ENCODE measurements at regions not wholly inside any gene's neighbourhood (a gene's known extent, or its start where the extent isn't known, plus 50 kb on each side); places are given as distances from the start of the nearest gene placed in this dataset.

GRCh38 chr10:128278362-128278761 is 152.1 kb upstream of the MKI67 start:
- H3K4me3 ChIP-seq (ENCODE audit: low read depth, low read length): no peak overlapping the region
- no peak for TF ChIP-seq CTCF (conservative IDR thresholded peaks at IDR 0.05; ENCODE audit: low read depth, low read length)
- no peak for DNase-seq (ENCODE audit: low read depth)

GRCh38 chr10:128280271-128280670 is 154.0 kb upstream of the MKI67 start:
- DNase-seq (ENCODE audit: low read depth): no peak
- H3K4me3 ChIP-seq (ENCODE audit: low read depth, low read length): no peak overlapping the region
- TF ChIP-seq CTCF (conservative IDR thresholded peaks at IDR 0.05; ENCODE audit: low read depth, low read length): no peak

- no peak overlapping the region for H3K4me3 ChIP-seq (ENCODE audit: low read depth, low read length)
- DNase-seq (ENCODE audit: low read depth): no peak
- no peak for TF ChIP-seq CTCF (conservative IDR thresholded peaks at IDR 0.05; ENCODE audit: low read depth, low read length)
Measured at GRCh38 chr10:128281343-128281742, 155.1 kb upstream of the MKI67 start.

- DNase-seq (ENCODE audit: low read depth): no peak
- no peak overlapping the region for H3K4me3 ChIP-seq (ENCODE audit: low read depth, low read length)
- no peak for TF ChIP-seq CTCF (conservative IDR thresholded peaks at IDR 0.05; ENCODE audit: low read depth, low read length)
Measured at GRCh38 chr10:128281861-128282260, 155.6 kb upstream of the MKI67 start.

- TF ChIP-seq CTCF (conservative IDR thresholded peaks at IDR 0.05; ENCODE audit: low read depth, low read length): no peak
Measured at GRCh38 chr10:128286141-128286761, 160.0 kb upstream of the MKI67 start.

GRCh38 chr10:128286762-128287500 is 160.7 kb upstream of the MKI67 start:
- no peak for TF ChIP-seq CTCF (conservative IDR thresholded peaks at IDR 0.05; ENCODE audit: low read depth, low read length)
- no peak overlapping the region for H3K4me3 ChIP-seq (ENCODE audit: low read depth, low read length)
- DNase-seq (ENCODE audit: low read depth): no peak

More at GRCh38 chr10:128286141-128286761, 160.0 kb upstream of the MKI67 start:
- DNase-seq (ENCODE audit: low read depth): no peak
- no peak overlapping the region for H3K4me3 ChIP-seq (ENCODE audit: low read depth, low read length)

- no peak for DNase-seq (ENCODE audit: low read depth)
- no peak for TF ChIP-seq CTCF (conservative IDR thresholded peaks at IDR 0.05; ENCODE audit: low read depth, low read length)
- H3K4me3 ChIP-seq (ENCODE audit: low read depth, low read length): no peak overlapping the region
Measured at GRCh38 chr10:128287921-128288320, 161.7 kb upstream of the MKI67 start.
